ENCODE measurements at regions not wholly inside any gene's neighbourhood (a gene's known extent, or its start where the extent isn't known, plus 50 kb on each side); places are given as distances from the start of the nearest gene placed in this dataset.
"Not testable (repeated sequence)": the region's sequence is repeated elsewhere in the genome, so short reads cannot be mapped to it uniquely, and the experiment has no call there.

- no peak for DNase-seq (ENCODE audit: low read depth in 3 of 3)
Observed at GRCh38 chr6:103617642-103618041, 1242.1 kb downstream of the HACE1 start.

DNA sequence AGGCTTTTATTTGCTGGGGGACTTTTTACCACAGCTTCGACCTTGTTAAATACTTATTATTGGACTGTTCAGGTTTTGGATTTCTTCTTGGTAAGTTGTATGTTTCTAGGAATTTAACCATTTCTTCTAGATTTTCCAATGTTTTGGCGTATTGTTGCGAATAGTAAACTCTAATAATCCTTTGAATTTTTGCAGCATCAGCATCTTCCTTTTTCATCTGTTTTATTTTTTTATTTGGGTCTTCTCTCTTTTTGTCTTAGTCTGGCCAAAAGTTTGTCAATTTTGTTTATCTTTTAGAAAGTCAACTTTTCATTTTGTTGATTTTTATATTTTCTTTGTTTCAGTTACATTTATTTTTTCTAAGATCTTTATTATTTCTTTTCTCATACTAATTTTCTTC lies 1272.0 kb downstream of the HACE1 start:
- DNase-seq (ENCODE audit: low read depth in 3 of 3) = no peak

DNA sequence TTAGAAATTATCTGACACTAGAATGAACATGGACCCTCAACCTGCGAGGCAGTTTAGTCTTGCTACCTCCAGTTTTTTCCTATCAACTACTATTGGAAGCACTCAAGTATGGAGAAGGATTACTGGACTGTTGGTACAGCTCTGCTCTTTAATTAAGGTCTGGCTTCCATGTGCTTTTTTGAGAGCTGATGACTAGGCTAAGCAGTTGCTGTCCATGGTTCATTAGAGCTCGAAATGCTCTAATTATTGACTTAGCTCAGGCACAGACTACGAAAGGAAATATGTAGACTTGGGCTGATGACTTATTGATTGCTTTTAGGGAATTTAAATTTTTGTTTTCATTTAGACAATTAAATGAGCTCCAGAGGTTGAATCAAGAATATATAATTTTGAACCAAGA lies 1281.6 kb downstream of the HACE1 start:
- no peak for DNase-seq (ENCODE audit: low read depth in 3 of 3)

DNA sequence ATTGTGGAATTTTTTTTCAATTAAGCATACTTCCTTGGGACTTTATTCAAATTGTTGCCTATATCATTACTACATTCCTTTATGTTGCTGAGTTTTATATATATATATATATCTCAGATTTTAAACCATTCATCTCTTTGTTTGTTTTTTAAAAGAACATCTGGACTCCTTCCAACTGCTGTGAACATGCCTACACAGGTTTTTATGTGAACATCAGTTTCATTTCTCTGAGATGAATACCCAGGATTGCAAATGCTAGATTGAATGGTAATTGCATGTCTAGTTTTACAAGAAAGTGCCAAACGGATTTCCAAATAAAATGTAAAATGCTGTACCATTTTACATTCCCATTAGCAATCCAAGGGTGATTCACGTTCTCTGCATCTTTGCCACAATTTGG lies 1289.3 kb downstream of the HACE1 start:
- DNase-seq (ENCODE audit: low read depth in 3 of 3) = no peak

GRCh38 chr6:103554911-103555310 lies 1304.8 kb downstream of the HACE1 start:
- DNase-seq (ENCODE audit: low read depth in 3 of 3) = no peak

DNA sequence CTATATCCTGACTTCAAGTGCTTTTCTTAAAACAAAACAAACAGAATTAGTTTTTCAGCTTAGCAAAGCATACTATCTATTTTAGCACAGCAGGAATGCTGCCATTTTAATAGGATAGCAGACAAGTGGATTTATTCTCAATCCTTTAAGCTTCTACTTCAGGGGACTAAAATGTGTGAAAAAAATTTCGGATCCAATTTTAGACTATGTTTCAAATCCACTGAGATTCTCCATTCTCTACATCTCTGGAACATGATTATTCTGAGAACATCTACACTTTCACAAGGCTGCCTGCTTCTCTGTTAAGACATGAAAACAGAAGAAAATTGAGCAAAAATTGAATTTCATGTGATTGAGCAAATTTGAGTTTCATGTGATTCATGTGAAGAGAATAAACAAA lies 1321.3 kb downstream of the HACE1 start:
- no peak for DNase-seq (ENCODE audit: low read depth in 3 of 3)

GRCh38 chr6:103534814-103535213 lies 1324.9 kb downstream of the HACE1 start:
- DNase-seq (ENCODE audit: low read depth in 3 of 3) = no peak

- DNase-seq (ENCODE audit: low read depth in 3 of 3) = no peak
Observed at GRCh38 chr6:103534095-103534494, 1325.6 kb downstream of the HACE1 start.

DNA sequence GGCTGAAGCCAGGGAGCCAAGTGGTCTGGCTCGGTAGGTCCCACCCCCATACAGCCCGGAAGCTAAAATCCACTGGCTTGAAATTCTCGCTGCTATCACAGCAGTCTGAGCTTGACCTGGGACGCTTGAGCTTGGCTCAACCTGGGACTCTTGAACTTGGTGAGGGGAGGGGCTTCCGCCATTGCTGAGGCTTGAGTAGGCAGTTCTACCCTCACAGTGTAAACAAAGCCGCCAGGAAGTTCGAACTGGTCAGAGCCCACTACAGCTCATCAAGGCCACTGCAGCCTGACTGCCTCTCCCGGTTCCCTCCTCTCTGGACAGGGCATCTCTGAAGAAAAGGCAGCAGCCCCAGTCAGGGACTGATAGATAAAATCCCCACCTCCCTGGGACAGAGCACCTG lies 1337.7 kb downstream of the HACE1 start:
- no peak for DNase-seq (ENCODE audit: low read depth in 3 of 3)

- DNase-seq (ENCODE audit: low read depth in 3 of 3) = no peak
Observed at GRCh38 chr6:103516336-103516735, 1343.4 kb downstream of the HACE1 start.

DNA sequence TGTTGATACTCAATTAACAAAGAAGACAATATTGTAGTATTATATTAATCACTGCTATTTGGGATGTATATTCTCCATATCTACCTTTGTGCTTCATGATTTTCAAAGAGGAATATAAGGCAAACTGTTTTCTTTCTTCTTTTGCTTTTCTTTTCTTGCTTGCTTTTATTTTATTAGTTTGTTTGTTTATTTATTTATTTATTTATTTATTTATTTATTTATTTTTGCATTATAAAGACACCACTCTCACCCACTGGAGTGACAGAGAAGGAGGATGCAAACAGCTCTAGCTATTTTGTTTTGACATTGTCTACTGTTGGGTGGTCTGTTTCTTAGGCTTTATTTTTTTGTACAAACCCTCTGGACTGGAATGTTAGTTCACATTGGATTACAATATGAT lies 1352.7 kb downstream of the HACE1 start:
- DNase-seq (ENCODE audit: low read depth in 3 of 3) = no peak

- no peak for DNase-seq (ENCODE audit: low read depth in 3 of 3)
Observed at GRCh38 chr6:103505155-103505518, 1354.6 kb downstream of the HACE1 start.

DNA sequence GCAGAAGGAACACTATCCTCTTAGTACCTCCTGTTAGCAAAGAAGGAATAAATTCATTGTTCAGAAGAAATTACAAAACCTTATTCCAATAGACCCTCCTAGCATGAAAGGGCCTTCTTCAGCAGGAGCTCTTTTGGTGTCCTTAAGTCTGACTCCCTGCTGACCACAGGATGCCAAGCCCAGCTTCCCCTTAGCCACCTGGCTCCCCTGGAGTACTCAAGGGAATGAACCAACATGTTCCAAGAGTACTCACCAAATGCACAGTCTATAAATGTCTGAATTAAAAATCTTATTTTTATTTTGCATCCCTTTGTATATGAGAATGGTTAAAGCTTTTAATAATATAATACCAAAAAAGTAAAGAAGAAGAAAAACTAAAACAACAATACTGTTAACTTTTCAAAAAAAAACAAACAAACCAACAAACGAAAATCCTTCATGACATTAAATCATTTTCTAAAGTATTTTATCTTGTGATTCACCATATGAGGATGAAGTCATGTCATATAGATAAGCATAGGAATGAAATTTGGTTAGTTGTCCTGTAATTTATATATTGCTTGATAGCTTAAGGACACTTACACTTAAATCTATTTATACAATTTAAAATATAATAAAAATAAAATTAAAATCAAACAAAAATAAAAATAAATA lies 1355.1 kb downstream of the HACE1 start:
- no peak for DNase-seq (ENCODE audit: low read depth in 3 of 3)

- not testable (repeated sequence) for DNase-seq (ENCODE audit: low read depth in 3 of 3)
Observed at GRCh38 chr6:103496588-103496987, 1363.1 kb downstream of the HACE1 start.

DNA sequence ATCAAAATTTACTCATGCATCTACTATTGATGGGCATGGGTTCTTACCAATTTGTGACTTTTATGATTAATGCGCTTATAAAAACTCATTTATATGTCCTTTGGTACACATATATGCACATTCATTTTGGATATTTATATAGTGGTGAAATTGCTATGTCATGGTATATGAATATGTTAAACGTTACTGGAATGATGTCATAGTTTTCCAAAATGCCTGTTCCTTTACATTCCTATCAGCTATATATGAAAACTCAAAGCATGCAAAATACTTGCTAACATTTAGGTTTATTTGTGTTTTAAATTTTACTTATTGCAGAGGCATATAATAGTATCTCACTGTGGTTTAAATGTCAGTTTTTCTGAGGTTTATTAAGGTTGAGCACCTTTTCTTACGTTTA lies 1403.1 kb downstream of the HACE1 start:
- DNase-seq (ENCODE audit: low read depth in 3 of 3) = no peak

DNA sequence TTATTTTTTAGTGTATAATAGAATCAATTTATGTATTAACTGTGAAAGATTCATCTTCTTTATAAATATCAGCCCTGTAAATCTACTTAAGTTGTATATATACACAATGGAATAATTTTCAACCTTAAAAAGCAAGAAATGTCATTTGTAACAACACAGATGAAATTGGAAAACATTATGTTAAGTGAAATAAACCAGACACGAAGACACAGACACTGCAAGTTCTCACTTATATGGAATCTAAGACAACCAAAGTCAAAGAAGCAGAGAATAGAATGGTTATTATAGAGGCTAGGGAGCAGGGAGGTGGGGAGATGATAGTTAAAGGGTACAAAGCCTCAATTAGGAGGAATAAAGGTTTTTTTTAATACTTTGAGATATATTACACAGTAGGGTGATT lies 1404.4 kb downstream of the HACE1 start:
- no peak for DNase-seq (ENCODE audit: low read depth in 3 of 3)

GRCh38 chr6:103409475-103409874 lies 1450.2 kb downstream of the HACE1 start:
- DNase-seq (ENCODE audit: low read depth in 3 of 3) = no peak

DNA sequence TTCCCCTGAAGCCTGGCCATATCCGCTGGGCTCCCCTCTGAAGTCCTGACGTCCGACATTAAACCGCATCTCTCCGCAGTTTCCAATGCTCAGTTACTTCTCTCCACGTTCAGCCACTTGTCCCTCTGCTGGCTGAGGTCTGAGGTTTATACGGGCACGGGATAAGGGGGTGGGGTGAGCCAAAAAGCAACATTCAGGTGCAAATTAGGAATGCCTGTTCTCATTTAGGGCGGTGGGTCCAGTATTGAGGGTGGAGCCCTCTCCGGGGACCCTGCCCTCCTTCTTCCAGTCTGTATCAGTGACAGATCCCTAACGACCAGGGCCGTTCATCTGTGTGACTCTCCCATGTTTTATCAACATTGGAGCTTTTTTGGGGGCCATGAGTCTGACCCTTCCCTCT lies 1454.4 kb downstream of the HACE1 start:
- DNase-seq (ENCODE audit: low read depth in 3 of 3) = no peak

- no peak for DNase-seq (ENCODE audit: low read depth in 3 of 3)
Observed at GRCh38 chr6:103404799-103405198, 1454.9 kb downstream of the HACE1 start.

- no peak for DNase-seq (ENCODE audit: low read depth in 3 of 3)
Observed at GRCh38 chr6:103396768-103397167, 1463.0 kb downstream of the HACE1 start.

DNA sequence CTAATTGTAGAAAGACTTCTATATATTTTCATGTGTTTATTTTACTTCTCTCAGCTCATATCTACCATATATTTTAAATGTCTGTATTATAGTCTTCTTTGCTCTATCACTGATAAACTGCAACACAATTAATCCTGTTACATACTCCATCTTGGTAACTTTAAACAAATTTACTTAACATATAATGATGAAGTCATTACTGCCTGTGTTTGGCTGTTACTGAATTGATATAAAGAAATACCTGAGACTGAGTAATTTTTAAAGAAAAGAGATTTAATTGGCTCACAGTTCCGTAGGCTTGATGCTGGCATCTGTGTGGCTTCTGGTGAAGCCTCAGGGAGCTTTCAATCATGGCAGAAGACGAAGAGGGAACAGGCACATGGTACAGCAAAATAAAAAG lies 1480.4 kb downstream of the HACE1 start:
- DNase-seq (ENCODE audit: low read depth in 3 of 3) = no peak

DNA sequence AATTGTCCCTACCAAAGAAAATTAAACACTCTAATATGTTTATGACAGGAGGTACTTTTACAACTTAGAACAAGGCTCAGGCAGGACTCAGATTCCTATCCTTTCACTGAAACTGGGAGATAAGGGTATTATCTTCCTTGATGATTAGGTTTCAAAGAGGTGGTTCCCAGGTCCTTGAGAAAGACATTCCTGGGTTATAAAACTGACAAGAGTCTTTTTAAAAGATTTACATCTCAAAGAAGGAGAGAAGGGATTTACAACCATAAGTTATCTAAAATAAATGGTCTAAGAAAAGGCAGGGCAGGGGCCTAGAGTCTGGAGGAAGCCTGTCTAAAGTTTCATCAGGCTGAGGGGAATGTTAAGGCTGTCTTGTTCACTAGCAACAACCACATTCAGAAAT lies 1492.5 kb downstream of the HACE1 start:
- no peak for DNase-seq (ENCODE audit: low read depth in 3 of 3)

DNA sequence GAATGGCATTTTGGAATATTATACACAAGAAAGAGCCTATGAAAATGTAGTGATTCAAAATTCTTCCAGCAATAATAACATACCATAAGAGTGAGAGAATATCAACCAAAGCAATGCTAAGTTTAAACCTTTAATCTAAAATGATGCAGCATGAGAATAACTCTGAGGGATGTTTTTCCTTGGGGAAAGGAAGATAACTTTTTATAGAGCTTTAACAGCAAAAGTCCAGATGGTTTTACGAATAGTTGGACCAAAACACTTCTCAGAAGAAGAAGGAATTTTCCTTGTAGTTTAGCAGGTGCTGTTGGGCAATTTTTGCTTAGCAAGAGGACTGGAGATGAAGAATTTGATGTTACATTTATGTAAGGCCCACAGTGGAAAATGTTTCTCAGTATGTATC lies 1503.2 kb downstream of the HACE1 start:
- DNase-seq (ENCODE audit: low read depth in 3 of 3) = no peak

DNA sequence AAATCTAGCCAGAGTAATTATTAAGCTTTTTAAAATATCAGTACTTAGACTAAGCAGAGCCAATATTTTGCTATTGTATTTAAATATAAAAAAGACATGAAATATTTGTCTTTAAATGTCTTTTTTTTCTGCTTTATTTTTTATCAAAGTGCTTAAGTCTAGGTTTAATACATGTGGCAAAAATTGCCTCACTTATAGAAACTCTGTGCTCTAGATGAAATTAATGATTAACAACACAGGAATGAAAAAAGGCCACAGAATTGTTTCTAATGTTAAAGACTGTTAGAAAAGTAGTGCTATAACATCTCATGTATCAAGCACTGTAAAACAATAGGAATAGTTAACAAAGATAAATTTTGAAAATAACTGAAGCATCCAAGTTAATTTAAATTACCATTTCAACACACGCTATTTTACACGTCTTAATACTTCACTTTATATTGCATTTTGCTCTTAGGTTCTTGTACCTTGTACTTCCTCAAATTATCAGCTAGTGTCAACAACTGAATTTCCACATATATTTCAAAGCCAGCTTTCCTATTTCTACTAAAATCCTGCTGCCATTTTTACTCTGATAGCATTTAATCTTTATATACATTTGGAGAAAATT lies 1515.1 kb downstream of the HACE1 start:
- no peak for DNase-seq (ENCODE audit: low read depth in 3 of 3)

All from stimulated activated CD4-positive, alpha-beta T cell treated with anti-CD3 and anti-CD28 coated beads, TNF-alpha, amount 100 ng/mL, for 24 hours (primary cell).